Activated CD4-positive, alpha-beta T cell treated with anti-CD3 and anti-CD28 coated beads, Interleukin-2, amount 10 ng/mL, durations not matched to agents 7 days and 5 days (primary cell): ENCODE measurements at regions not wholly inside any gene's neighbourhood (a gene's known extent, or its start where the extent isn't known, plus 50 kb on each side); places are given as distances from the start of the nearest gene placed in this dataset.

Experiments used
- CTCF ChIA-PET: fragments of 350-600 bp; sonication (Branson Sonifier 250); formaldehyde crosslinking; loops from one replicate; lab custom pipeline; 2021; ENCODE audit warnings: antibody characterized with exemption; lab: Charles Lee
- POLR2A ChIA-PET: fragments of 350-600 bp; sonication (Branson Sonifier 250); formaldehyde crosslinking; loops from one replicate; lab custom pipeline; 2021; ENCODE audit warnings: antibody characterized with exemption; lab: Charles Lee
- DNase-seq: peaks from one replicate; pipeline ENCODE4 v3.0.0-alpha.2; 2020
- H3K27ac Mint-ChIP-seq: one replicate; pipeline ENCODE4 v1.8.0; 2021; ENCODE audit warnings: mild to moderate bottlenecking, moderate library complexity, mixed read lengths
- H3K27me3 Mint-ChIP-seq: one replicate; pipeline ENCODE4 v1.8.0; 2021; ENCODE audit warnings: mixed read lengths
- H3K36me3 Mint-ChIP-seq: one replicate; pipeline ENCODE4 v1.8.0; 2021; ENCODE audit warnings: low read depth, mixed read lengths
- H3K4me1 Mint-ChIP-seq: one replicate; pipeline ENCODE4 v1.8.0; 2021; ENCODE audit warnings: mixed read lengths
- H3K4me3 Mint-ChIP-seq: one replicate; pipeline ENCODE4 v1.8.0; 2021; ENCODE audit warnings: mild to moderate bottlenecking, moderate library complexity, mixed read lengths
- H3K9me3 Mint-ChIP-seq: one replicate; pipeline ENCODE4 v1.8.0; 2021; ENCODE audit warnings: mixed read lengths

DNA sequence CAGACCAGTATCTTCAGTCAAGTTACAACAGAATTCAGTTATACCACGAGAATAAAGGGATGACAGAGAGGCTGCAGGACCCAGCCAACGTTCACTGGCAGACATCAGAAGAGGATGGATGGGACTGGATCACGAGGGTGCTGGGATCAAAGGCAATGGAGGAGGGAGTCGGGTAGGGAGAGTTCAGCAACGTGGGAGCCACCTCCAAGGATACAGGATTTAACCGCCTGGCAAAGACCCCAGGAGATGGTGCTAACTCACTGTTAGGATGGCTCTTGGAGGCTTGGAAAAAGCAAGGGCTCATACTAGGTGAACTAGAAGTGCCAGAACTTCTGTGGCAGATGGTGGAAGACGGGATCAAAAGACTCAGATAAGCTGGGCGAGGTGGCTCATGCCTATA is 99.1 kb upstream of the DISP3 start:
- Mint-ChIP-seq H3K27me3 (peaks cover 6% of the 10 kb centered on the region), H3K27ac (no peak overlapping the region), H3K4me1 (peaks cover 26% of the 10 kb centered on the region), H3K9me3 (peaks cover 3% of the 10 kb centered on the region), H3K4me3 (no peak overlapping the region), H3K36me3 (peaks cover 3% of the 10 kb centered on the region)
- ChIA-PET CTCF (no interaction called here), POLR2A (no interaction called here)
- no peak for DNase-seq

GRCh38 chr1:11380500-11380899 is 98.5 kb upstream of the DISP3 start:
- ChIA-PET CTCF (no interaction called here), POLR2A (no interaction called here)

GRCh38 chr1:11383553-11384169 is 95.3 kb upstream of the DISP3 start:
- H3K9me3 Mint-ChIP-seq = peaks cover 3% of the 10 kb centered on the region
- POLR2A ChIA-PET = no interaction called here
- peak overlapping the region; percentile 80 for H3K27ac Mint-ChIP-seq
- peak; percentile 18 for DNase-seq
- H3K4me3 Mint-ChIP-seq = peak overlapping the region; percentile 40
- H3K36me3 Mint-ChIP-seq = peaks cover 3% of the 10 kb centered on the region
- CTCF ChIA-PET = no interaction called here
- peaks cover 32% of the 10 kb centered on the region for H3K4me1 Mint-ChIP-seq
- H3K27me3 Mint-ChIP-seq = peaks cover 17% of the 10 kb centered on the region

More at GRCh38 chr1:11380500-11380899, 98.5 kb upstream of the DISP3 start:
- Mint-ChIP-seq H3K4me1 (peaks cover 30% of the 10 kb centered on the region), H3K36me3 (peaks cover 3% of the 10 kb centered on the region), H3K4me3 (no peak overlapping the region), H3K9me3 (peaks cover 3% of the 10 kb centered on the region), H3K27me3 (peaks cover 9% of the 10 kb centered on the region), H3K27ac (no peak overlapping the region)
- DNase-seq = no peak

GRCh38 chr1:11384170-11384554 is 94.8 kb upstream of the DISP3 start:
- ChIA-PET CTCF (no interaction called here), POLR2A (no interaction called here)
- Mint-ChIP-seq H3K4me1 (peaks cover 32% of the 10 kb centered on the region), H3K27ac (peak overlapping the region; percentile 80), H3K36me3 (peaks cover 3% of the 10 kb centered on the region), H3K9me3 (peaks cover 3% of the 10 kb centered on the region), H3K27me3 (peaks cover 17% of the 10 kb centered on the region), H3K4me3 (no peak overlapping the region)
- no peak for DNase-seq

DNA sequence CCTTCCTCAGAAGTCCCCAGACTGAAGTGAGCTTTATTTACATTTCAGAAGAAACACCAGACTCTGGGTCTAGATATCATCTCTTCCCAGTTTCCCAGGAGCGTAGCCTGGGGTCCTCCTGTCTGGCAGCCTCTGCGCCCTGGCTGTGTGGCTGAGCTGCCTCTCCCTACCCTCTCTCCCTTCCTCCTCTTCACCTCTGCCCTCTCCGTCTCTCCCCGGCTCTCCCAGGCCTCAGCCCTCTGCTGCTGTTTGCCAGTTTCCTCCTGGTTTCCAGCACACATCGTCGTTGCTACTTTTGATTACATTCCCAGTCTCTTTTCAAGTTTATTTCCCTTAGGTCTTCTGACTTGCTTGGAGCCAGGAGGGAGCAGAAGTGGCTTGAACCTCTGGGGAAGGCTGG is 91.1 kb upstream of the DISP3 start:
- H3K36me3 Mint-ChIP-seq = no peaks in the 10 kb centered on the region
- no peak for DNase-seq
- H3K27me3 Mint-ChIP-seq = peaks cover 16% of the 10 kb centered on the region
- peaks cover 35% of the 10 kb centered on the region for H3K4me1 Mint-ChIP-seq
- H3K4me3 Mint-ChIP-seq = no peak overlapping the region
- H3K27ac Mint-ChIP-seq = no peak overlapping the region
- H3K9me3 Mint-ChIP-seq = no peaks in the 10 kb centered on the region
- ChIA-PET CTCF (interaction anchor here (1.2 kb wide), 1 partner anchor 12 kb away, joined by 3 read pairs; no protein-coding TSS in a partner anchor), POLR2A (no interaction called here)

- Mint-ChIP-seq H3K27ac (no peak overlapping the region), H3K4me3 (no peak overlapping the region), H3K4me1 (peaks cover 27% of the 10 kb centered on the region), H3K27me3 (peaks cover 16% of the 10 kb centered on the region), H3K36me3 (no peaks in the 10 kb centered on the region), H3K9me3 (no peaks in the 10 kb centered on the region)
- DNase-seq = no peak
- POLR2A ChIA-PET = no interaction called here
- CTCF ChIA-PET = no interaction called here
Observed at GRCh38 chr1:11388617-11389016, 90.3 kb upstream of the DISP3 start.

DNA sequence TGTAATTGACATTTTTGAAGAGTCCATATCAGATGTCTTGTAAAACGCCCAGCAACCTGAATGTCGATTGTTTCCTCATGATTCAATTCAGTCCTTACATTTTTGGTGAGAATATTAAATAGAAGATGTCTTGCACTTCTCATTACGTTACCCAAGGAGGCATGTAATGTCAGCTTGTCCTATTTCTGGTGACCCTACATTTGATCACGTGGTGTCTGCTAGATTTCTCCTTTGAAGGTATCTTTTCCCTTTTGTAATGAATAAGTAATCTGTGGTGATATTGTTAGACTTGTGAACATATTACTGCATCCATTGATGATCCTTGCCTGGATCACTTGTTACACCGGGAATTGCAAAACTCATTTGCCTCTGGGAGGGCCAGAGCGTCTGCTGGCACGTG is 87.6 kb upstream of the DISP3 start:
- ChIA-PET CTCF (no interaction called here), POLR2A (no interaction called here)
- Mint-ChIP-seq H3K9me3 (no peaks in the 10 kb centered on the region), H3K4me1 (peaks cover 13% of the 10 kb centered on the region), H3K36me3 (no peaks in the 10 kb centered on the region), H3K27me3 (peaks cover 20% of the 10 kb centered on the region), H3K4me3 (no peak overlapping the region), H3K27ac (no peak overlapping the region)
- no peak for DNase-seq

DNA sequence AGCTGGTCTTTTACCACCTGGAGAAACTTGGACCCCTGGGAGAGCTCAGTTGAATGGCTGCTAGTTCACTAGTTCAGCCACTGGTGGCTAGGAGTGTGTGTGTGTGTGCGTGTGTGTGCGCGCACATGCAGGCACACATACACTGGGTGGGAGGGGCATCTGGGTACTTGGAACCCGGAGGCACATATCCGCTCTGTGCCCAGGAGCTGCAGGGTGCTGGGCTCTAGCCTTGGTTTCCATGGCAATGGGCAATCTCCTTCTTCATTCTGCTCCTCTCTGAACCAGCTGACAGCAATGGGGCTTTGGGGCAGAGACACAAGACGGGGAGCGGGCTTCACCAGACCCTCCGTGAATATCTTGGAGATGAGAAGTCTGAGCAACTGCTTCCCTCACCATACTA is 87.1 kb upstream of the DISP3 start:
- DNase-seq = no peak
- CTCF ChIA-PET = interaction anchor here (0.8 kb wide), 1 partner anchor 47 kb away, joined by 3 read pairs; no protein-coding TSS in a partner anchor
- POLR2A ChIA-PET = no interaction called here
- peaks cover 13% of the 10 kb centered on the region for H3K4me1 Mint-ChIP-seq
- no peak overlapping the region for H3K27ac Mint-ChIP-seq
- H3K27me3 Mint-ChIP-seq = peaks cover 20% of the 10 kb centered on the region
- no peaks in the 10 kb centered on the region for H3K9me3 Mint-ChIP-seq
- no peaks in the 10 kb centered on the region for H3K36me3 Mint-ChIP-seq
- H3K4me3 Mint-ChIP-seq = no peak overlapping the region

GRCh38 chr1:11394592-11395245 is 84.2 kb upstream of the DISP3 start:
- Mint-ChIP-seq H3K27me3 (peaks cover 12% of the 10 kb centered on the region), H3K4me1 (peaks cover 13% of the 10 kb centered on the region), H3K4me3 (no peak overlapping the region), H3K9me3 (no peaks in the 10 kb centered on the region), H3K27ac (no peak overlapping the region), H3K36me3 (no peaks in the 10 kb centered on the region)
- POLR2A ChIA-PET = no interaction called here
- CTCF ChIA-PET = interaction anchor here (1.4 kb wide), 1 partner anchor 33 kb away, joined by 4 read pairs; no protein-coding TSS in a partner anchor
- no peak for DNase-seq

DNA sequence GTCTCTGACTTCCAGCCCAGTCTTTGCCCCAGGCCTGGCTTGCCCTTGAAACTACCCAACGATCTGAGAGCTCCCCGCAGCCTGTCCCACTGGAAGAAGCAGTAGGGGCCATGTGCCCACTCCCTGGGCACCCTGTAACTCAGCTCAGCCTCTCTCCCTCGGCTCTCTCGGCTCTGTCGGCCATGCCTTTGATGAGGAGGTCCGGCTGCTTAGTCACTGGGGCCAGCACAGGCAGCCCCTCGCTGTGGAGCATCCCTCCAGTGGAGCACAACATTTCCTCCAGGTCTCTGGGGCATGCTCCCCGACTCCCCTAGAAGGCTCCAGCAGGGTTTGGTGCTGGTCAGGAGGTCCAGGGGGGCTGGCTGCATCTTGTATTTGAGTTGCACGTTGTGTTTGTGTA is 83.3 kb upstream of the DISP3 start:
- Mint-ChIP-seq H3K36me3 (no peaks in the 10 kb centered on the region), H3K4me3 (no peak overlapping the region), H3K9me3 (no peaks in the 10 kb centered on the region), H3K27me3 (peaks cover 12% of the 10 kb centered on the region), H3K4me1 (peaks cover 9% of the 10 kb centered on the region), H3K27ac (no peak overlapping the region)
- no peak for DNase-seq
- CTCF ChIA-PET = interaction anchor here (1.4 kb wide), 1 partner anchor 32 kb away, joined by 4 read pairs; no protein-coding TSS in a partner anchor
- POLR2A ChIA-PET = no interaction called here

- POLR2A ChIA-PET = no interaction called here
- Mint-ChIP-seq H3K9me3 (peaks cover 3% of the 10 kb centered on the region), H3K27me3 (peaks cover 7% of the 10 kb centered on the region), H3K4me1 (peaks cover 5% of the 10 kb centered on the region), H3K36me3 (no peaks in the 10 kb centered on the region), H3K27ac (no peak overlapping the region), H3K4me3 (no peak overlapping the region)
- no peak for DNase-seq
- CTCF ChIA-PET = no interaction called here
Observed at GRCh38 chr1:11397151-11397901, 81.6 kb upstream of the DISP3 start.

DNA sequence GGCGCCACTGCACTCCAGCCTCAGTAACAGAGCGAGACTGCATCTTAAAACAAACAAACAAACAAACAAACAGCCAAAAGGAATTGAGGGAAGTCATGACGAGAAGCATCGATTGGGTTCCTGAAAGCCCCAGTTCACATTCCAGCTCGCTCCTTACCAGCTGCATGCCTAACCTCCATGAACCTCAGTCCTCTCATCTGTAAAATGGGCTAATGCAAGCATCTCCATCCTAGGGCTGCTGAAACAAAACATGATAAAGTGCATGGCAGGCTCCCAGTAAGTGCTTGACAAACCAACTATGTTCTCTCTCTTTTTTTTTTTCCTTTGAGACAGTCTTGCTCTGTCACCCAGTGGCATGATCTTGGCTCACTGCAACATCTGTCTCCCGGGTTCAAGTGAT is 79.7 kb upstream of the DISP3 start:
- no peak for DNase-seq
- POLR2A ChIA-PET = no interaction called here
- Mint-ChIP-seq H3K27me3 (peaks cover 7% of the 10 kb centered on the region), H3K4me1 (peaks cover 5% of the 10 kb centered on the region), H3K36me3 (peaks cover 4% of the 10 kb centered on the region), H3K4me3 (no peak overlapping the region), H3K27ac (no peak overlapping the region), H3K9me3 (peaks cover 8% of the 10 kb centered on the region)
- CTCF ChIA-PET = no interaction called here

DNA sequence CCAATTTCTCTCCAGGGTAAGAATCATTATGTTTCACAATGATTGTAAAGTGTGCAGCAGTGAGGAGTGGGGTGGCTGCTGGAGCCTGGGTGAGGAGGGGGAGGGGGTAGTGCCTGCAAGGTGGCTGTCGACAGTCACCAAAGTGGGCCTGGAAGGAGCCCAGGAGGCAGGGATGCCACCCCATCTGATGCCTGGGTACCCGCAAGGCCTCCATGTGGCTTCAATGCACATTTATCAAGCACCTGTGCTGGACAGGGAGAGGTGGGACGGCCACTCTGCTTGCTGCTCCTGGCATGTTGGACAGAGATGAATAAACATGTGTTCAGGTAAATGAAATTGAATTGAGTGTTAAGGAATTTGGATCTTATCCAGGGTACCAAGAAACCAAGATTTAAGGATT is 78.8 kb upstream of the DISP3 start:
- H3K4me1 Mint-ChIP-seq = peaks cover 3% of the 10 kb centered on the region
- H3K9me3 Mint-ChIP-seq = peaks cover 10% of the 10 kb centered on the region
- H3K27ac Mint-ChIP-seq = peak overlapping the region; percentile 0

More for the DNA sequence above, 78.8 kb upstream of the DISP3 start:
- Mint-ChIP-seq H3K4me3 (no peak overlapping the region), H3K27me3 (peaks cover 4% of the 10 kb centered on the region), H3K36me3 (peaks cover 6% of the 10 kb centered on the region)
- ChIA-PET POLR2A (no interaction called here), CTCF (no interaction called here)
- DNase-seq = no peak
